ENCODE measurements at regions not wholly inside any gene's neighbourhood (a gene's known extent, or its start where the extent isn't known, plus 50 kb on each side); places are given as distances from the start of the nearest gene placed in this dataset.

GRCh38 chr15:69758291-69758771 is 305.7 kb downstream of the RPLP1 start:
- TF ChIP-seq POLR2AphosphoS5 (IDR thresholded peaks at IDR 0.05) = no peak
- no peak for TF ChIP-seq EP300 (IDR thresholded peaks at IDR 0.05; ENCODE audit: low read depth)
- TF ChIP-seq POLR2A (IDR thresholded peaks at IDR 0.05) = no peak
- TF ChIP-seq, protein P1, sequence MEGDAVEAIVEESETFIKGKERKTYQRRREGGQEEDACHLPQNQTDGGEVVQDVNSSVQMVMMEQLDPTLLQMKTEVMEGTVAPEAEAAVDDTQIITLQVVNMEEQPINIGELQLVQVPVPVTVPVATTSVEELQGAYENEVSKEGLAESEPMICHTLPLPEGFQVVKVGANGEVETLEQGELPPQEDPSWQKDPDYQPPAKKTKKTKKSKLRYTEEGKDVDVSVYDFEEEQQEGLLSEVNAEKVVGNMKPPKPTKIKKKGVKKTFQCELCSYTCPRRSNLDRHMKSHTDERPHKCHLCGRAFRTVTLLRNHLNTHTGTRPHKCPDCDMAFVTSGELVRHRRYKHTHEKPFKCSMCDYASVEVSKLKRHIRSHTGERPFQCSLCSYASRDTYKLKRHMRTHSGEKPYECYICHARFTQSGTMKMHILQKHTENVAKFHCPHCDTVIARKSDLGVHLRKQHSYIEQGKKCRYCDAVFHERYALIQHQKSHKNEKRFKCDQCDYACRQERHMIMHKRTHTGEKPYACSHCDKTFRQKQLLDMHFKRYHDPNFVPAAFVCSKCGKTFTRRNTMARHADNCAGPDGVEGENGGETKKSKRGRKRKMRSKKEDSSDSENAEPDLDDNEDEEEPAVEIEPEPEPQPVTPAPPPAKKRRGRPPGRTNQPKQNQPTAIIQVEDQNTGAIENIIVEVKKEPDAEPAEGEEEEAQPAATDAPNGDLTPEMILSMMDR (IDR thresholded peaks at IDR 0.05) = no peak
- Histone ChIP-seq H3K27me3 (no peaks in the 10 kb centered on the region), H3K27ac (no peak overlapping the region), H3K9me3 (no peaks in the 10 kb centered on the region), H3K4me1 (peaks cover 6 to 14% (median 8%) of the 10 kb centered on the region in 4 donors), H3K36me3 (no peaks in the 10 kb centered on the region), H3K4me3 (no peak overlapping the region)
- no peak for DNase-seq
- 48 to 71% methylated on average over 1 to 2 of the region's 2 CpGs for WGBS, 2 donors (ENCODE audit: low coverage in 1 of 2)
- intact Hi-C loops (cut with DNase I; ENCODE audit: low total_unique reads) (no loop called here), in situ Hi-C loops (cut with MboI; ENCODE audit: low pct_ligation_motif_present in 1 of 4, low pct_unique_long_range_greater_than_20kb in 1 of 4, low sequenced_read_pairs in 3 of 4) (no loop called here)

- Histone ChIP-seq H3K36me3 (no peaks in the 10 kb centered on the region), H3K4me1 (peaks cover 6 to 14% (median 8%) of the 10 kb centered on the region in 4 donors), H3K27ac (no peak overlapping the region), H3K4me3 (no peak overlapping the region), H3K27me3 (no peaks in the 10 kb centered on the region), H3K9me3 (no peaks in the 10 kb centered on the region)
- 82 to 88% methylated on average over 4 to 8 of the region's 8 CpGs for WGBS, 2 donors (ENCODE audit: low coverage in 1 of 2)
- in situ Hi-C loops (cut with MboI; ENCODE audit: low pct_ligation_motif_present in 1 of 4, low pct_unique_long_range_greater_than_20kb in 1 of 4, low sequenced_read_pairs in 3 of 4) = no loop called here
- peak; percentile 71 for DNase-seq
- TF ChIP-seq POLR2A (IDR thresholded peaks at IDR 0.05) (no peak), POLR2AphosphoS5 (IDR thresholded peaks at IDR 0.05) (no peak), EP300 (IDR thresholded peaks at IDR 0.05; ENCODE audit: low read depth) (no peak)
- TF ChIP-seq, protein P1 (IDR thresholded peaks at IDR 0.05) = no peak
- intact Hi-C loops (cut with DNase I; ENCODE audit: low total_unique reads) = no loop called here
Observed at GRCh38 chr15:69758810-69759790, 306.5 kb downstream of the RPLP1 start.

- in situ Hi-C loops (cut with MboI; ENCODE audit: low pct_ligation_motif_present in 1 of 4, low pct_unique_long_range_greater_than_20kb in 1 of 4, low sequenced_read_pairs in 3 of 4) = no loop called here
Observed at GRCh38 chr15:69760258-69760845, 307.7 kb downstream of the RPLP1 start.

More at GRCh38 chr15:69760258-69760845, 307.7 kb downstream of the RPLP1 start:
- intact Hi-C loops (cut with DNase I; ENCODE audit: low total_unique reads) = no loop called here
- H3K4me1 ChIP-seq = peaks cover 6 to 14% (median 8%) of the 10 kb centered on the region in 4 donors
- no peak for DNase-seq
- no peaks in the 10 kb centered on the region for H3K36me3 ChIP-seq
- H3K27me3 ChIP-seq = no peaks in the 10 kb centered on the region
- TF ChIP-seq, protein P1 (IDR thresholded peaks at IDR 0.05) = no peak
- no peak for TF ChIP-seq POLR2A (IDR thresholded peaks at IDR 0.05)
- TF ChIP-seq POLR2AphosphoS5 (IDR thresholded peaks at IDR 0.05) = no peak
- TF ChIP-seq EP300 (IDR thresholded peaks at IDR 0.05; ENCODE audit: low read depth) = no peak
- peak overlapping the region in 3 of 4 donors; percentile 21 to 47 (median 31) for H3K27ac ChIP-seq
- H3K4me3 ChIP-seq = no peak overlapping the region
- 69 to 87% methylated on average over 2 to 3 of the region's 3 CpGs for WGBS, 2 donors (ENCODE audit: low coverage in 1 of 2)
- H3K9me3 ChIP-seq = no peaks in the 10 kb centered on the region
